HG03066 (cell line): ENCODE measurements at regions not wholly inside any gene's neighbourhood (a gene's known extent, or its start where the extent isn't known, plus 50 kb on each side); places are given as distances from the start of the nearest gene placed in this dataset.
"Not testable (repeated sequence)": the region's sequence is repeated elsewhere in the genome, so short reads cannot be mapped to it uniquely, and the experiment has no call there.

ENCODE experiments used
- ATAC-seq: cut with Tn5 transposase; IDR thresholded peaks from one replicate; pipeline ENCODE4 v1.9.1; 2021; ENCODE audit warnings: low read depth; ENCODE audit not compliant: unreplicated experiment

- ATAC-seq, result no peak
Measured at GRCh38 chr10:113479346-113480080, 73.3 kb upstream of the HABP2 start.

- ATAC-seq, result no peak
Measured at GRCh38 chr10:113480081-113480360, 72.8 kb upstream of the HABP2 start.

GRCh38 chr10:113480851-113481502, 71.9 kb upstream of the HABP2 start:
- no peak for ATAC-seq

- no peak for ATAC-seq
Measured at GRCh38 chr10:113484487-113484886, 68.4 kb upstream of the HABP2 start.

- no peak for ATAC-seq
Measured at GRCh38 chr10:113485736-113486135, 67.1 kb upstream of the HABP2 start.

- ATAC-seq, result no peak
Measured at GRCh38 chr10:113486531-113486930, 66.3 kb upstream of the HABP2 start.

GRCh38 chr10:113487154-113487553, 65.7 kb upstream of the HABP2 start:
- no peak for ATAC-seq

GRCh38 chr10:113488186-113488585, 64.7 kb upstream of the HABP2 start:
- no peak for ATAC-seq

- ATAC-seq, result not testable (repeated sequence)
Measured at GRCh38 chr10:113489522-113489921, 63.3 kb upstream of the HABP2 start.

- no peak for ATAC-seq
Measured at GRCh38 chr10:113491967-113492565, 60.8 kb upstream of the HABP2 start.

GRCh38 chr10:113493195-113493594, 59.7 kb upstream of the HABP2 start:
- ATAC-seq, result no peak

- no peak for ATAC-seq
Measured at GRCh38 chr10:113493882-113494301, 59.0 kb upstream of the HABP2 start.

GRCh38 chr10:113494761-113495160, 58.1 kb upstream of the HABP2 start:
- ATAC-seq, result no peak

GRCh38 chr10:113495553-113495952, 57.3 kb upstream of the HABP2 start:
- ATAC-seq, result no peak

- ATAC-seq, result no peak
Measured at GRCh38 chr10:113496111-113497109, 56.4 kb upstream of the HABP2 start.

GRCh38 chr10:113497198-113497597, 55.7 kb upstream of the HABP2 start:
- ATAC-seq, result no peak

- no peak for ATAC-seq
Measured at GRCh38 chr10:113498997-113499396, 53.9 kb upstream of the HABP2 start.

GRCh38 chr10:113499806-113500205, 53.0 kb upstream of the HABP2 start:
- ATAC-seq, result no peak

GRCh38 chr10:113501031-113501430, 51.8 kb upstream of the HABP2 start:
- not testable (repeated sequence) for ATAC-seq
